ENCODE measurements at regions not wholly inside any gene's neighbourhood (a gene's known extent, or its start where the extent isn't known, plus 50 kb on each side); places are given as distances from the start of the nearest gene placed in this dataset.

DNA sequence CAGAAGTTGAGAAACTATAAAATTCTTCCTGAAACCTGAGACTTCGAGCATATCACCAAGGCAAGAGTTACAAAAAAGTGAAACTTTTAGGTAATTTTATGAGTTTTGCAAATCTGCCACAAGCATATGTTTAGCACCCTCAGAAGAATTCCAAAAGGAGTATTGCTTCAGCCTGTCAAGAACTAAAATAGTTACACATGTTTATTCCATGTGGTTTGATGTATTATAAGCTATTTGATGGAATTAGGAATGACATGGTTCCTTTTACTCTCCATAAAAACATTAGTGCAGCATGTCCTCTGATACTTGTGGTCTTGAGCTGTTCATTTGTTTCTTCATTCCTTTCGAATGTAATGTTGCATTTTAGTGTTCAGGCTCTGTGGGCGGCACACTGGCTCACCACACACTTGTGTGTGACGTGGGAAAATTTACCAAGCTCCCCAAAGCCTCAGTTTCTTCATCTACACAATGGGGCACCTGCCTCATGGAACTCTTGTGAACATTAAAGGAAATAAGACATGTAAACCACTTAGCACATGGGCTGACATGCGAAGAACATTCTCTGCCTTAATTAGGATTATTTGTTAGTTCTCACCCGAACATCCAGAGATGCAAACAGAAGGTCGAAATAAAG lies 204.2 kb upstream of the FOXF1 start:
- no peak for DNase-seq

DNA sequence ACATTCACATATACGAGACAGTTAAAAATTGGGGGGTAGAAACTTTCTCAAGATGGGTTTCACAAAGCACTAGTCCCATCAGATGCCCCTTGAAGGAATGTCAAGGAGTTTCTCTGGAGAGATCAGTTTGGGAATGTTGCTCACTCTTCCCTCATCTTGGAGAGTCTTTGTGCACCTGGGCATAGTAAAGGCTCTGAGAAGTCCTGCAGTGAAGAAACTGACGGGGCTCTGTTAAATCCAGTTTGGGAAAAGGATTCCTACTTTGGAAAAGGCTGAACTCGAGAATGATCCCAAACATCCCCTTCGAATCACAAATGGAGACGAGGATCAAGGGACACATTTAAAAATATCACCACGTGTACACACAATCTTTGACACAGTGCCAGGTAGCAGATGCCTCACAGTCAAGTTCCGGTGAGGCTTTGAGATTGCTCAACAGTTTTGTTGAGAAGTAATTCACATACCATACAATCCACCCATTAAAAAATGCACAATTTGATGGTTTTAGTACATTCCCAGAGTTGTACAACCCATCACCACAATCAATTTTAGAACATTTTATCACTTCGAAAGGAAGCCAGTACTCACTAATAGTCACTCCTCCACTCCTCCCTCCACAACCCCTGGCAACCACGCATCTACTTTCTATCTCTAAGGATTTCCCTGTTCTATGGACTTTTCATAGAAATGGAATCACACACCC lies 203.4 kb upstream of the FOXF1 start:
- DNase-seq: no peak

DNA sequence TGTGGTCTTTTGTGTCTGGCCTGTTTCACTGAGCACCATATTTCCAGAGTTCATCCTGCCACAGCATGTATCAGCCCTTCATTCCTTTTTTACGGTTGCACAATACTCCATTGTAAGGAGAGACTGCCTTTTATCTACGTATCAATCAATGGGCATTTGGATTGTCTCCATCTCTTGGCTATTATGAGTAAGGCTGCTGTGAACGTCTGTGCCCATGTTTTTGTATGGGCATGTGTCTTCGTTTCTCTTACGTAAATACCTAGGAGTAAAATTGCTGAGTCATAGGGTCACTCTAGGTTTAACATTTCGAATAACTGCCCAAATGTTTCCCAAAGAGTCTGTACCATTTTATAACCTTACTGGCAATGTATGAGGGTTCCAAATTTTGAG lies 202.8 kb upstream of the FOXF1 start:
- no peak for DNase-seq

DNA sequence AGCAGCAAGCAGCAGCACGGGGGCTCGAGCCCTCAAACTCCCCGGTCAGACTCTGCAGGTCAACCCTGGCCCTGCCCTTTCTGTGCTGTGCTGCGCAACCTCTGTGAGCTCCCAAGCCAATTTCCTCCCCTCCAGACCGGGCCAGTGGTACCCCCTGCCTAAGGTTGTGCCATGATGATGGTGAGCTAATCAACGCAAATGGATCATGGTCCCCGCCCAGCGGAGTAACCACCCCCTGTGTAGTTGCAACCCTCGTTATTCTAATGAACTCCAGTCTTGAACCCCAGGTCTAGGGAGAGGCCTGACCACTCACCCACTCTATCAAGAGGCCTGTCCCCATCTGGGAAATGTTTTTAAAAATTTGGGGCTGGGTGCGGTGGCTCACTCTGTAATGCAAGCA lies 201.8 kb upstream of the FOXF1 start:
- no peak for DNase-seq

DNA sequence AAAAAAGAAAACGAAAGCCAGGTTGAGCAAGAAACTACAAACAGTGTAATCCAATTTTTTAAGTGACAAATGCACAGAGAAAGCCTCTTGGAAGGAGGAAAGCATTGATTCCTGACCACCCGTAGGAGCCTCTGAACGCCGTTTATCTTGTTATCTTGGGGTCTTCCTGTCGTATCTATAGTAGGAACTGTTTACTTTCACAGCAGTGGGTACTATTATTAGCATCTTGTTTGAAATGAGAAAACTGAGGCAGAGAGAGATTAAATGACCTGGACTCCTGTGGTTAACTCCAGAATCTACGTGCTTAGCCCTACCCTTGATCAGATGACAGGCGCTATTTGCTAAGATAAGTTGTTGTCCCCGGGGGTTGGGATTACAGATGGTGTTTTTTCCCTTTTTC lies 196.7 kb upstream of the FOXF1 start:
- DNase-seq: no peak

DNA sequence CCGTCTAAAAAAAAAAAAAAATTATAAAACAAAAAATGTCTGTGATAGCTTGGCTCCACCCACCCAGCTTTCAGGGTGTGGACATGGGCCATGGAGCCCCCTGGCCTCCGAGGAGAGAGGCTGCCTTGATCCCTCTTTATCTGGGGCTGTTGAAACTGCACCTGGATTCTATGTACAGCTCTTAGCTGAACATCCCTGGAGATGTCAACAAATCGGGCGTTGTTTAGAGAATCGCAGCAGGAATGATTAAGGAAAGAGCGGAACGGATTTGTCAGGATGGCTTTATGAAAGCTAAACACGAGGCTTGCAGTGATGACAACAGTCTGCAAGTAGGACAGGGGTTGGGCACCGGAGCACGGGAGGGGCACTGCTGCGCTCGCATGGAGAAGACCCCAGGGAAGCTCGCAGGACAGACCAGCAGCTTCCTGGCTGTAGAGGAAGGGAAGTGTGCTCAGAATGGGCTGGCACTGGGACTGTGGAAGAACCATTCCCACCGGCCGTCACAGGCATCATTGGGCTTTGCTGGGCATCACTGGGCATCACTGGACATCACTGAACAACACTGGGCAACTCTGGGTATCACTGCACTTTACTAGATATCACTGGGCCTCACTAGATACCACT lies 195.8 kb upstream of the FOXF1 start:
- no peak for DNase-seq

DNA sequence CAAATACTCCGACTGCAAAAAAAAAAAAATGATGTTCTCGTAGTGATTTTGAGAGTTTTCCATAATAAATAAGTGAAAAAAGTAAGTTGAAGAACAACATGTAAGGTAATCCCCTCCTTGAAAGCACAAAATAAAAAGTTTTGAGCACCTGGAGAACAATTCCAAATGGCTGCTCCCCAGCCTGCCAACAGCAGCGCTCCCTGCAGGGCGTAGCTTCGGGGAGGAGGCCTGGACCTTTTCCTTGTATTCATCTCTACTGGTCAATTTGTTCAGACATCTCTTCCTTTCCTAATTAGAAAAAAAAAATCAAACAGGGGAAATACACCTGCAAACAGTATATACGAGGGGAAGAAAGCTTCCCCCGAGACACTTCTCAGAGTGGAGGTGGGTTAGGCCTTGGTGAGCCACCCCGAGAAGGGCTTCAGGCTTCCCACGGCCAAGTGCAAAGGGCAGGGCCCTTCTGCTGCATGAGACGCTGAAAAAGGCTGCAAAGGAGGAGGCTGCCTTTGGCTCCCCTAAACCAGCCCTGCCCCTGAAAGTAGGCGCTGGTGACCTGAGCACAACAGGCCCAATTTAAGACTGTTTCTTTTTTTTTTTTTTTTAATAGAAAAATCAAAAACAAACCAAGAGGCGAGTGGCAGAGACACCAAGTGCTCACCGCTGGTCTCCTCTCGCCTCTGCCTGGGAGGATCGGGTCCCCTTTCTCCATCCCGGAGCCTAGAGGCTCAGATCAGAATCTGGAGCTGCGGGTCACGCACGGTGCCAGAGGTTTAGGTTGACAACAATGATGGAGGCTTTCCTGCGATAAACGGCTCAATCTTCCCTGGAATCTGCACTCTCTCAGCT lies 193.1 kb upstream of the FOXF1 start:
- DNase-seq: no peak

DNA sequence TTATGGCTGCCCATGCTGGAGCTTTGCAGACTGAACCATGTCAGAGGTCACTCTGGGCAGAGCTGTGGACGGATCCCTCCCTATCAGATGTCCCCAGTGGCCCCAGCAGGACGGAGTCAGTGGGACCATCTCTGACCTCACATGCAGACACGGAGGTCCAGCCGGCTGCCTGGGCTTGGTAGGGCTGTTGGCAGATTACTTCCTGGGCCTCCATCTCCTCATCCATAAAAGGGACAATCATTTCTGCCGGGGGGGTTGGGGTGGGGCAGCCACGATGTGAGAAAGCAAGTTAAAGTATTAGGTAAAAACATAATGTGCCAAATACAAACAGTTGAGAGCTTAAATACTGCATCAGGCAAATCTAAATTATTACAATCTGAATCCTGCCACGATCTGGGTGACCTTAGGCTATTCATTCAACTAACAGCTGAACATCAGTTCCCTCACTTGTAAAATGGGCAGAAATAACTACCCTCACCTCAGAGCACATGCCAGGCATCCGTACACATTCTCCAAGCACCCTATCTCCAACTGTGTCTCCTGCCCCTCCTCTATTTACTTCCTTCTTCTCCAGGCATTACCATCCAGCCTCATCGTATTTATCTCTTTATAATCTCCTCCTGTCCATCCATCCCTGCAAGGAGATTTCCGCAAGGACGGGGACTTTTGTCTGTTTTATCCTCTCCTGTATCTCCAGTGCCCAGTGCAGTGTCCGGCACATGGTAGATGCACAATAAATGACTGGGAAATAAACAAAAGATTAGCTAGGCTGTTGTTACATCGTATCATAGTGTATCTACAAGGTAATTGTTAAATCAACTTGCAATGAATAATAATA lies 192.3 kb upstream of the FOXF1 start:
- DNase-seq: no peak

DNA sequence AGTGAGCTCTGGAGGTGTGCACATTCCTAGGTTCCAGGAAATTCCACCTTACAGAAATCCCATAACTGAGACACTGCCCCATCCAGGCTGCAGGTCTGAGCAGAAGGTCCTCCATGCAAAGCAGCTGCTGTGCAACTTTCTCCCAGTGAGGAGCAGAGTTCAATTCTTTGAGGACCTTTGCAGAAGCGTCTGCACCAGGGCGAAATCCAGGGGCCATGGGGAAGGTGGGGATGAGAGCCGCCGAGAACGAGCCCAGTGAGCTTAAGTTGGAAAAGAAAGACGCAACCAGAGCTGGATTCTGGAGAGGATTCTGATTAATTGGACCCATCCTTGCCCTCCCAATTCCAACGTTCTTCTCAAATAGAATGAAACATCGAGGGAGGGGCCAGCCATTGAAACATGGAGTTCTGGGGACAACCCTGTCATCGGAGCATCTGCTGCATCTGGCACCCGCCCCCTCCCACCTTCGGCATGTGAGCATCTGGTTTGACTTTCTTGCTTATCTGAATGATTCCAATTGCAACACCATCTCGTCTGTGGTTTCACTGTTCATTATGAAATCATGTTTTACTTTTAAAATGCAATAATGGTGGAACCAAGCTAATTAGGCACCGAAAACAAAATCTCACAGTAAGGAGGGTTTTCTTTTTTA lies 190.6 kb upstream of the FOXF1 start:
- no peak for DNase-seq

DNA sequence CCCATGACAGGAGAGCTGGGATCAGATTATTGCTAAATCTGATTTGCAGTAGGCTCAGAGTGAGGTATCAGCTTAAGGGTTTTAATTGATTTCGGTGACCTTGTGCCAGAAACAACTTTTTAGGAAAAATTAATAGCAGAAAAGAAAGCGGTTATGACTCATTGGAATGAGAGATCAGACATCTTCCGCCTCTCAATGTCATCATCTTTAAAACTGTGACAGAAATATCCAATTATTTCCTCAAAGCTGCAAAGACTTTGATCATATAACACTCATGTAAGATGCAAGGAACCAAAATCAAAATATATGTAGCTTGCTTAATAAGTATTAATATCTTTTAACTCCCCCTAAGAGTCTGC lies 190.1 kb upstream of the FOXF1 start:
- DNase-seq: no peak

DNA sequence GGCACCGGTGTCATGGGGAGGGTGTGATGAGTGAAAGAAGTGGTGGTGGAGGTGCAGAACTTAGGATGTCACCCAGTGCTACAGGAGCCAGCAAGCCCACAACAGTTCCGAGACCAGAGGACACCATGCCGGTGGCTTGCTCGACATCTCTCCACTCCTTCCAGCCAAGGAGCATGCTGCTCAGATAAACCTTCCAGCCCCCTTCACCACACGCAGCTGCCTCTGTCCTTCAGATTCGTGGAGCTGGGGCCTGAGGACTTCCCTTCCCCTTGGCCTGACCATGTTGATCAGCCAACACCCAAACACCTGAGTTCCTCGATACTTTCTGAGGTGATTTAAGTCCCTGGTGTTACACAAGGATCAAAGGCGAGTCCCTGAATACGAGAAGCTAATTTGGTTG lies 188.8 kb upstream of the FOXF1 start:
- no peak for DNase-seq

DNA sequence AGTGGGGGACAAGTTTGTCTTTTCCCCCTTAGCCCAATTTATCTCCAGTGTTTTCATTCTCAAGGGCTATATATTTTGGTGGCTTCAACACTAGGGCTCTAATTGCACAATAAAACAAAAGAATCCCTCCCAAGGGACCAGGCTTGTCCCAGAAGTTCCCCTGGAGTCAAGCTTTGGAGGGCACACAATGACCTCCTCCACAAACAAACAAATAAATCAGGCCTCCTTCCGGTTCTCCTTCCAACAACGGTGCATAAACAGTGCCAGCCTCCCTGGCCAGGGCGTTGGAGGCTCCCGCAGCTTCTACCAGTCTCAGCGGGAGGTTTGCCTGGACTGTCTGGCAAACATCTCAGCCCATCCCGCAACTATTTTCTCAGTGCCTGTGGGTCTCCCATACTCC lies 188.0 kb upstream of the FOXF1 start:
- no peak for DNase-seq

DNA sequence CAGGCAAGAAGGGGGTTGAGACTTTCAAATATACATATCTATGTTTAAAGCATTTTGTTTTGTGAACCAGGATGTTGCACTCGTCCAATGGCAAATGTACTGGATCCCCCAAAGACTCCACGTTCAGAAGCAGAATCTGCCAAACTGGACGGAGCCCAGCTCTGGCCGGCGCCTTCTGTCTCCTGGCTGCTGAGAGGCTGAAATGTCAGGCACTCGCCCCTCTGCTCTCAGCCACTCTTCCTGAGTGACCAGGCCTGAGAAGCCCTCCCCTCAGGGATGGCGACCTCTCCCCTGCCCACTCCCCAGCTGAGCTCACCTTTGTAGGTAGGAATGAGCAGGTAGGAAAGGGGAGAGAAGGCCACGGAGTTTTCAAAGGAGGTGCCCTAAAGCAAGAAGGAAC lies 187.5 kb upstream of the FOXF1 start:
- no peak for DNase-seq

DNA sequence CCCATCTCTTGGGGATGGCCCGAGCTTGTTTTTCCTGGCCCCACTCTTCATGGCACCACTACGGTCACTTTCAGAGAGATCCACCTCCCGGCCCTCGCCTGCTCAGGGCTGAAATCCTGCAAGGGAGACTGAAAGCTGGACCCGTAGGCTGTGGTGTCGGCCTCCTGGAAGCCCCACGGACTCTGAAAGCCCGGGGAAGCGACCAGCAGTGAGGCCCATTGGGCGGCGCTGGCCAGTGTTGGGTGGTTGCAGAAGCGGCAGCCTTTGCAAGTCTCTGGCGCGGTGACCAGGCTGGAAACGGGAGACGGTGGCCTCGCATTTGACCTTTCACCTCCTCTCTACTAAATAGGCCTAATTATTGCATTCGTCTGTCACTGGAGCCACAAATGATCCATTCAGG lies 186.0 kb upstream of the FOXF1 start:
- no peak for DNase-seq

DNA sequence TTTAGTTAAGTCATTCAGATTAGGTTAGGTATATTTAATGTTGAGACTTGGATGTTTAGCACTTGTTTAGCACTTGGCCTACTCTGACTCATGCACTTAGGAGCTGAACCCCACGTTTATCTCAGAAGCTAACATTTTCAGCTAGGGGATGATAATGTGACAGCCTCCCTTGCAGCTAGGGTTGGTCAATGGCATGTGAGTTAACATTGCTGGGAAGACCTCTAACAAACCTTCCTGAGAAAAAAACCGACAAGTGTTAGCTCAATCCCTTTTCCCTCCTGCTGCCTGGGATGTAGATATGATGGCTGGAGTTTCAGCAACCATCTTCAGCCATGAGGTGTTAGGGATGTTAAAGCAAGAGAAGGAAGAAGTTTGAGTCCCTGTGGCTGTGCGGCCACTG lies 185.0 kb upstream of the FOXF1 start:
- no peak for DNase-seq

DNA sequence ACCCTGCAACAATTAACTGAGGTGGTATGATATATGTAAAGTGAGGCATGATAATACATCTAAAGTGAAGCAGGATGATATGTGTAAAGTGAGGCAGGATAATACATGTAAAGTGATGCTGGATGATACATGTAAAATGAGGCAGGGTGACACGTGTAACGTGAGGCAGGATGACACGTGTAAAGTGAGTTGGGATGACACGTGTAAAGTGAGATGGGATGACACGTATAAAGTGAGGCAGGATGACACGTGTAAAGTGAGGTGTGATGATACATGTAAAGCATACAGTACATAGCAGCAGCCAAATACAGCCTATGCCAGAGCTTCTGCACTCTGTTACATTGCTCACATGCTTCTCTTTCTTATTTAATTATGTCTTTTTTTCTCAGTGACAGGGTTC lies 184.4 kb upstream of the FOXF1 start:
- no peak for DNase-seq

DNA sequence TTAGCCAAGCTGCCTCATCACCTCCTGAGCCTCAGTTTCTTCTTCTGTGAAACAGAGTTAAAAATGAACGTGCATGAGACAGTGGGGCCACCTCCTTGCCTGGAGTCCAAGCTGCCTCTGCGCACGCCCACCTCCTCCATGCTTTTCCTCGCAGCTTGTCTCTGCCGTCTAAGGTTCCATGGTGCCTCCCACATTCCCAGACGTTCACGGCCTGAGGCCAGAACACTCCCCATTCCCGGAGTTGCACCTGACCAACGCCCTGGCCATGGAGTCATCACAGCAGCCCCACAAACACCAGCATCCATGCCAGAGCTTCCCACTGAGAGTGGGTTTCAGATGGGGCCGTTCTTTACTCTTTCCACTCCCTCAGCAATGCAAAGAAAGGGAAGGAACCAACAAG lies 183.0 kb upstream of the FOXF1 start:
- no peak for DNase-seq

DNA sequence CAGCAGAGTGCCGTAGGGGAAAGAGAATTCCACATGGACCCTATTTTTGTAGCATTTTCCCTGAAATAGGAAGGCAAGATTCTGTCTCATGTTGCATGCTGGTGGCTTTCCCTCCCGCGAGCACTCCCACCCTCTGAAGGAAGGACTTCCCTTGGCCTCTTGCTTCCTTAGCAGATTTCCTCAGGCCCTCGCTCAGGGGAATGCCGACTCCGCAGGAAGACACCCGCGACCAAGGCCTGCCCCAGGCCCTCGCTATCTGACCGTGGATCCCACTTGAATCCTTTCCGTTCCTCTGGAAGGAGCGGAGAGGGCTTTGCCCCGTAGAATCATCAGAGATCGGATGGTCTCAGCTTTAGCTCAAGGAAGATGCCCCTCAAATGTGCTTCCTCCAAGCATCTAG lies 179.4 kb upstream of the FOXF1 start:
- DNase-seq: no peak

DNA sequence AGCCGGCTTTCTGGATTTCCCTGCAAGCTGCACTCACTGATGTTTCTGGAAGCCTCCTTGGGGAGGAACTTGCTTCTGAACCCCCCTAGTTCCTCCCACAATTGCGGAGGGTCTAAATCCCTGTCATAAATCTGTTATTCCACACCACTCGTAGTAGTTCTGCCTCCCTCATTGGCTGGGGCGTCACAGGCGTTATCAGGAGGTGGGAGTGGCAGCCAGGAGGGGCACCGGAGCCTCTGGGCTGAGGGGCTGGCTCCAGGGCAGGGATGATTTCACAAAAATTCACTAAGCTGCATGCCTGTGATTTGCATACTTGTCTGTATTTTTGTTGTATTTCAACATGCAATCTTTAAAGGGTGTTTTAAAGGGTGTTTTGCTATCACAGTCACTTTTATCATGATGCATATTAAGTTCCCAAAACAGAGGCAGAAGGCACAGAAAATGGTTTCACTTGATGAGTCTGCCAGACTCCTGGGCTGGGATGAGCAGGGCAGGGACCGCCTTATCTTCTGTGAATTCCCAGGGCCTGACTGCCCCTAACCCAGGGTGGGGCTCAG lies 176.2 kb upstream of the FOXF1 start:
- no peak for DNase-seq

DNA sequence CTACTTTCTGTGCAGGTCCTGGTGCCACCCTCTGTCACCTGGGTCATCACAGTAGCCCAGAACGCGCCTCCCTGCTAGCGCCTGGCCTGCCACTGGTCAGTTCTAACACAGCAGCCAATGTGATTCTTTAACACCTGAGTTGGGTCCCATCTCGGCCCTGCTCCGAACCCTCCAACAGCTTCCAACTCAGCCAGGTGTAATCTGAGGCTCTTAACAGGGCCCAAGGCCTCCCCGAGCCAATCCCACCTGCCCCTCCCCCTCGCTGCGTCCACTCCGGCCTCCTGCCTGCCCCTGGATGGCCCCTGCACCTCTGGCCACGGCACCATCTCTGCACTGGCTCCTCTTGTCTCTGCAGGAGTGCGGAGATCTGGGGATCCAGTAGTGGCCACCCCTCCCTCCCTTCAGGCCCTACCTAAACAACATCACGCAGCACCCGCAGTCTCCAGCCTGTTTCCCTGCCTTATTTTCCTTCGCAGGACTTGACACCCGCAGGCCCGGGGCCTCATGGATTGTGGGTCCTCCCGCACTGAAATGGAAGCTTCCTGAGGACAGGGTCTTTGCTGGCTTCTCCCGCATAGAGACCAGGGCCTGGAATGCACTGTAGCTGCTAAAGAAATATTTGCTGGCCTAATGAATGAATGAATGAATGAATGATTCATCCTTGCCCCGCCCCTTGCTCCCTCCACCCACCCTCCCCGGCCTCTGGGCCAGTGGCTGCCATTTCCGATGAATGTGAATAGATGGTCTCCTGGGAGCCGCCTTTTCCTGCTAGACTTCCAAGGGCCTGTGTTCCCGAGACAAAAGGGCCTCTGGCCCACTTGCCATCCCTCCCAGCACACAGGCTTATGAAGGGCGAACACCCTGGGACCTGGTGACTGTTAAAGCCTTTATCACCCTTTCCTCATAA lies 174.8 kb upstream of the FOXF1 start:
- no peak for DNase-seq

DNA sequence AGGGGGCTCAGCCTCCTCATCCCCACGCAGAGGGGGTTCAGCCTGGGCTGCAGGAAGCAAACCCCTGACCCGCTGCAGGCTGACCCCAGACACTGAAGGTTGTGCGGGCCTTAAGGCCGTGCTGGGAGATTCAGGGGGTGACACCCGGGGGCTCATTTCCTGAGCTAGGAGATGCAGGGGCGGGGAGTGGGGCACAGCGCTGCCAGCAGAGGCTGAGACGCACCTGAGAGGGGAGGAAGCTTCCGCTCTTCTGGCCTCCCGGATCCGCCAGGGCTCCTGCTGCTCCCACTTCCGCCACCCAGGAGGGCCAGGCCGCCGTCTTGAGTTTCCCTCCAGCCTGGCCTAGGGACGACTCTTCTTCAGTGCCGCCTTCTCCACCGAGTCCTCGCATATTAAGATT lies 173.2 kb upstream of the FOXF1 start:
- DNase-seq: no peak
